Prostate gland (tissue), 2 donors: ENCODE measurements at regions not wholly inside any gene's neighbourhood (a gene's known extent, or its start where the extent isn't known, plus 50 kb on each side); places are given as distances from the start of the nearest gene placed in this dataset.
"Not testable (repeated sequence)": the region's sequence is repeated elsewhere in the genome, so short reads cannot be mapped to it uniquely, and the experiment has no call there.

Experiments
- CTCF ChIP-seq, 4 experiments: fragments of 200-600 bp in 2 of 4; fragments of 450-650 bp in 2 of 4; sonication (generic) in 2 of 4; IDR thresholded peaks; 1 replicate in 3 of 4; 2 replicates in 1 of 4; pipeline ENCODE4 v1.5.1; 2016 to 2019; ENCODE audit warnings: antibody characterized with exemption in 4 of 4, mild to moderate bottlenecking in 2 of 4, moderate library complexity in 2 of 4
- POLR2AphosphoS5 ChIP-seq: sonication (generic); formaldehyde crosslinking; IDR thresholded peaks from one replicate; pipeline ENCODE4 v1.6.1; 2017; ENCODE audit warnings: antibody characterized with exemption

GRCh38 chr9:97232060-97233008 is 75.1 kb upstream of the CCDC180 start:
- TF ChIP-seq CTCF (IDR thresholded peaks at IDR 0.05); POLR2AphosphoS5: not testable (repeated sequence)
